ENCODE measurements at regions not wholly inside any gene's neighbourhood (a gene's known extent, or its start where the extent isn't known, plus 50 kb on each side); places are given as distances from the start of the nearest gene placed in this dataset.

- no peaks in the 10 kb centered on the region for H3K4me1 ChIP-seq (ENCODE audit: insufficient read depth, low read length)
- WGBS: 94% methylated on average over 3 of the region's 4 CpGs
- no peak overlapping the region for H3K9ac ChIP-seq (ENCODE audit: low read depth, low read length)
- no peaks in the 10 kb centered on the region for H3K27me3 ChIP-seq (ENCODE audit: insufficient read depth, low read length)
- no peak overlapping the region for H3K4me3 ChIP-seq (ENCODE audit: low read length)
- no peaks in the 10 kb centered on the region for H3K36me3 ChIP-seq (ENCODE audit: insufficient read depth, low read length)
- H3K9me3 ChIP-seq (ENCODE audit: insufficient read depth, low read depth, low read length): no peaks in the 10 kb centered on the region
- H3K27ac ChIP-seq (ENCODE audit: low read depth, low read length): no peak overlapping the region
These were observed 92.1 kb upstream of the IL12B start for GRCh38 chr5:159422361-159422760.

GRCh38 chr5:159422910-159423309 is 92.6 kb upstream of the IL12B start:
- Histone ChIP-seq H3K4me3 (ENCODE audit: low read length) (no peak overlapping the region), H3K36me3 (ENCODE audit: insufficient read depth, low read length) (no peaks in the 10 kb centered on the region), H3K27ac (ENCODE audit: low read depth, low read length) (no peak overlapping the region), H3K4me1 (ENCODE audit: insufficient read depth, low read length) (no peaks in the 10 kb centered on the region), H3K9ac (ENCODE audit: low read depth, low read length) (no peak overlapping the region), H3K27me3 (ENCODE audit: insufficient read depth, low read length) (no peaks in the 10 kb centered on the region), H3K9me3 (ENCODE audit: insufficient read depth, low read depth, low read length) (no peaks in the 10 kb centered on the region)
- 95% methylated on average over 2 of the region's 2 CpGs for WGBS

- WGBS: 97% methylated on average over 6 of the region's 6 CpGs
- H3K4me1 ChIP-seq (ENCODE audit: insufficient read depth, low read length): no peaks in the 10 kb centered on the region
- H3K27ac ChIP-seq (ENCODE audit: low read depth, low read length): no peak overlapping the region
- no peak overlapping the region for H3K9ac ChIP-seq (ENCODE audit: low read depth, low read length)
- H3K36me3 ChIP-seq (ENCODE audit: insufficient read depth, low read length): no peaks in the 10 kb centered on the region
- H3K27me3 ChIP-seq (ENCODE audit: insufficient read depth, low read length): no peaks in the 10 kb centered on the region
- no peak overlapping the region for H3K4me3 ChIP-seq (ENCODE audit: low read length)
- H3K9me3 ChIP-seq (ENCODE audit: insufficient read depth, low read depth, low read length): no peaks in the 10 kb centered on the region
These were observed 93.8 kb upstream of the IL12B start for GRCh38 chr5:159424123-159424522.

GRCh38 chr5:159426694-159427093 is 96.4 kb upstream of the IL12B start:
- Histone ChIP-seq H3K36me3 (ENCODE audit: insufficient read depth, low read length) (no peaks in the 10 kb centered on the region), H3K9me3 (ENCODE audit: insufficient read depth, low read depth, low read length) (no peaks in the 10 kb centered on the region), H3K27me3 (ENCODE audit: insufficient read depth, low read length) (no peaks in the 10 kb centered on the region), H3K4me1 (ENCODE audit: insufficient read depth, low read length) (no peaks in the 10 kb centered on the region), H3K27ac (ENCODE audit: low read depth, low read length) (no peak overlapping the region), H3K4me3 (ENCODE audit: low read length) (no peak overlapping the region), H3K9ac (ENCODE audit: low read depth, low read length) (no peak overlapping the region)
- 80% methylated on average over 1 of the region's 3 CpGs for WGBS

GRCh38 chr5:159427180-159428012 is 97.1 kb upstream of the IL12B start:
- Histone ChIP-seq H3K4me3 (ENCODE audit: low read length) (no peak overlapping the region), H3K4me1 (ENCODE audit: insufficient read depth, low read length) (no peaks in the 10 kb centered on the region), H3K9me3 (ENCODE audit: insufficient read depth, low read depth, low read length) (no peaks in the 10 kb centered on the region), H3K9ac (ENCODE audit: low read depth, low read length) (no peak overlapping the region), H3K27me3 (ENCODE audit: insufficient read depth, low read length) (no peaks in the 10 kb centered on the region), H3K27ac (ENCODE audit: low read depth, low read length) (no peak overlapping the region), H3K36me3 (ENCODE audit: insufficient read depth, low read length) (no peaks in the 10 kb centered on the region)
- WGBS: 81% methylated on average over 7 of the region's 7 CpGs

- Histone ChIP-seq H3K36me3 (ENCODE audit: insufficient read depth, low read length) (no peaks in the 10 kb centered on the region), H3K9ac (ENCODE audit: low read depth, low read length) (no peak overlapping the region), H3K27me3 (ENCODE audit: insufficient read depth, low read length) (no peaks in the 10 kb centered on the region), H3K4me1 (ENCODE audit: insufficient read depth, low read length) (no peaks in the 10 kb centered on the region), H3K27ac (ENCODE audit: low read depth, low read length) (no peak overlapping the region), H3K9me3 (ENCODE audit: insufficient read depth, low read depth, low read length) (no peaks in the 10 kb centered on the region), H3K4me3 (ENCODE audit: low read length) (no peak overlapping the region)
- WGBS: 94% methylated on average over 7 of the region's 7 CpGs
These were observed 100.2 kb upstream of the IL12B start for GRCh38 chr5:159430361-159431012.

- 96% methylated on average over 2 of the region's 2 CpGs for WGBS
- H3K4me1 ChIP-seq (ENCODE audit: insufficient read depth, low read length): no peaks in the 10 kb centered on the region
- H3K27me3 ChIP-seq (ENCODE audit: insufficient read depth, low read length): no peaks in the 10 kb centered on the region
- H3K9ac ChIP-seq (ENCODE audit: low read depth, low read length): no peak overlapping the region
- no peak overlapping the region for H3K4me3 ChIP-seq (ENCODE audit: low read length)
- H3K27ac ChIP-seq (ENCODE audit: low read depth, low read length): no peak overlapping the region
- H3K36me3 ChIP-seq (ENCODE audit: insufficient read depth, low read length): no peaks in the 10 kb centered on the region
- H3K9me3 ChIP-seq (ENCODE audit: insufficient read depth, low read depth, low read length): no peaks in the 10 kb centered on the region
These were observed 105.6 kb upstream of the IL12B start for GRCh38 chr5:159435855-159436254.

GRCh38 chr5:159438092-159438491 is 107.8 kb upstream of the IL12B start:
- WGBS: 82% methylated on average over 4 of the region's 4 CpGs
- no peak overlapping the region for H3K27ac ChIP-seq (ENCODE audit: low read depth, low read length)
- H3K4me3 ChIP-seq (ENCODE audit: low read length): no peak overlapping the region
- peaks cover 6% of the 10 kb centered on the region for H3K4me1 ChIP-seq (ENCODE audit: insufficient read depth, low read length)
- no peaks in the 10 kb centered on the region for H3K9me3 ChIP-seq (ENCODE audit: insufficient read depth, low read depth, low read length)
- H3K36me3 ChIP-seq (ENCODE audit: insufficient read depth, low read length): no peaks in the 10 kb centered on the region
- no peak overlapping the region for H3K9ac ChIP-seq (ENCODE audit: low read depth, low read length)
- no peaks in the 10 kb centered on the region for H3K27me3 ChIP-seq (ENCODE audit: insufficient read depth, low read length)

- no peak overlapping the region for H3K9ac ChIP-seq (ENCODE audit: low read depth, low read length)
- no peaks in the 10 kb centered on the region for H3K9me3 ChIP-seq (ENCODE audit: insufficient read depth, low read depth, low read length)
- no peaks in the 10 kb centered on the region for H3K36me3 ChIP-seq (ENCODE audit: insufficient read depth, low read length)
- 98% methylated on average over 2 of the region's 2 CpGs for WGBS
- H3K27me3 ChIP-seq (ENCODE audit: insufficient read depth, low read length): no peaks in the 10 kb centered on the region
- H3K4me3 ChIP-seq (ENCODE audit: low read length): no peak overlapping the region
- peaks cover 6% of the 10 kb centered on the region for H3K4me1 ChIP-seq (ENCODE audit: insufficient read depth, low read length)
- H3K27ac ChIP-seq (ENCODE audit: low read depth, low read length): no peak overlapping the region
These were observed 108.7 kb upstream of the IL12B start for GRCh38 chr5:159439002-159439401.

- Histone ChIP-seq H3K4me1 (ENCODE audit: insufficient read depth, low read length) (peaks cover 6% of the 10 kb centered on the region), H3K9me3 (ENCODE audit: insufficient read depth, low read depth, low read length) (no peaks in the 10 kb centered on the region), H3K4me3 (ENCODE audit: low read length) (no peak overlapping the region), H3K36me3 (ENCODE audit: insufficient read depth, low read length) (no peaks in the 10 kb centered on the region), H3K27ac (ENCODE audit: low read depth, low read length) (no peak overlapping the region), H3K27me3 (ENCODE audit: insufficient read depth, low read length) (no peaks in the 10 kb centered on the region), H3K9ac (ENCODE audit: low read depth, low read length) (no peak overlapping the region)
- 93% methylated on average over 7 of the region's 7 CpGs for WGBS
These were observed 109.9 kb upstream of the IL12B start for GRCh38 chr5:159440235-159440634.

GRCh38 chr5:159440968-159441367 is 110.7 kb upstream of the IL12B start:
- Histone ChIP-seq H3K36me3 (ENCODE audit: insufficient read depth, low read length) (no peaks in the 10 kb centered on the region), H3K27ac (ENCODE audit: low read depth, low read length) (no peak overlapping the region), H3K9me3 (ENCODE audit: insufficient read depth, low read depth, low read length) (no peaks in the 10 kb centered on the region), H3K4me3 (ENCODE audit: low read length) (no peak overlapping the region), H3K4me1 (ENCODE audit: insufficient read depth, low read length) (peaks cover 6% of the 10 kb centered on the region), H3K27me3 (ENCODE audit: insufficient read depth, low read length) (no peaks in the 10 kb centered on the region), H3K9ac (ENCODE audit: low read depth, low read length) (no peak overlapping the region)
- WGBS: 96% methylated on average over 3 of the region's 4 CpGs
